Smooth muscle cell (in vitro differentiated cells): ENCODE measurements at regions not wholly inside any gene's neighbourhood (a gene's known extent, or its start where the extent isn't known, plus 50 kb on each side); places are given as distances from the start of the nearest gene placed in this dataset.

Source experiments
- DNase-seq: peaks from one replicate; lab custom pipeline; 2025; ENCODE audit not compliant: unreplicated experiment; lab: John Stamatoyannopoulos, UW
- H2AFZ ChIP-seq: fragments of 200-600 bp; sonication (generic); 2 replicates; pipeline ENCODE4 v1.6.0; 2016; ENCODE audit warnings: antibody characterized with exemption, low read depth, mild to moderate bottlenecking
- H3F3A ChIP-seq: fragments of 200-600 bp; sonication (generic); 2 replicates; pipeline ENCODE4 v1.6.0; 2017; ENCODE audit warnings: antibody characterized with exemption, low read depth
- H3K27ac ChIP-seq: fragments of 200-600 bp; sonication (generic); 2 replicates; pipeline ENCODE4 v1.5.1; 2016; ENCODE audit warnings: low read depth, mild to moderate bottlenecking
- H3K27me3 ChIP-seq: fragments of 200-600 bp; sonication (generic); 2 replicates; pipeline ENCODE4 v1.6.1; 2016; ENCODE audit warnings: low read depth, mild to moderate bottlenecking
- H3K36me3 ChIP-seq: fragments of 200-600 bp; sonication (generic); 2 replicates; pipeline ENCODE4 v1.5.1; 2016; ENCODE audit warnings: low read depth
- H3K4me1 ChIP-seq: fragments of 200-600 bp; sonication (generic); 2 replicates; pipeline ENCODE4 v1.5.1; 2016; ENCODE audit warnings: low read depth
- H3K4me2 ChIP-seq: fragments of 200-600 bp; sonication (generic); 2 replicates; pipeline ENCODE4 v1.6.0; 2016; ENCODE audit warnings: mild to moderate bottlenecking
- H3K4me3 ChIP-seq: fragments of 200-600 bp; sonication (generic); 2 replicates; pipeline ENCODE4 v1.5.1; 2016; ENCODE audit warnings: mild to moderate bottlenecking
- H3K79me2 ChIP-seq: fragments of 200-600 bp; sonication (generic); 2 replicates; pipeline ENCODE4 v1.6.0; 2016; ENCODE audit warnings: low read depth, mild to moderate bottlenecking
- H3K9ac ChIP-seq: fragments of 200-600 bp; sonication (generic); 2 replicates; pipeline ENCODE4 v1.6.0; 2016; ENCODE audit warnings: low read depth
- H3K9me3 ChIP-seq: fragments of 200-600 bp; sonication (generic); replicated peaks from 2 replicates; pipeline ENCODE4 v1.5.1; 2016; ENCODE audit warnings: low read depth
- H4K20me1 ChIP-seq: fragments of 200-600 bp; sonication (generic); 2 replicates; pipeline ENCODE4 v1.6.0; 2016; ENCODE audit warnings: low read depth
- CTCF ChIP-seq: fragments of 200-600 bp; sonication (generic); IDR thresholded peaks from 2 replicates; pipeline ENCODE4 v1.5.1; 2017; ENCODE audit warnings: borderline replicate concordance, mild to moderate bottlenecking, antibody characterized with exemption; ENCODE audit not compliant: insufficient read depth, poor library complexity, severe bottlenecking
- WGBS: methylation state at CpG from one replicate; pipeline ENCODE4 v1.1.7; 2016; ENCODE audit warnings: low lambda C conversion rate; 5-methylcytosine and 5-hydroxymethylcytosine counted together

GRCh38 chr1:166485620-166486019 lies 318.8 kb upstream of the FAM78B start:
- no peaks in the 10 kb centered on the region for H3K9me3 ChIP-seq
- no peak overlapping the region for H3K9ac ChIP-seq
- no peak overlapping the region for H3K4me2 ChIP-seq
- no peak overlapping the region for H3K4me3 ChIP-seq
- H3K4me1 ChIP-seq, result no peaks in the 10 kb centered on the region
- no peak for DNase-seq
- no peaks in the 10 kb centered on the region for H4K20me1 ChIP-seq
- H3K36me3 ChIP-seq, result no peaks in the 10 kb centered on the region
- no peak for TF ChIP-seq CTCF
- 95% methylated on average over 1 of the region's 1 CpG for WGBS
- H3F3A ChIP-seq, result no peaks in the 10 kb centered on the region
- H3K27me3 ChIP-seq, result no peaks in the 10 kb centered on the region
- H3K27ac ChIP-seq, result no peak overlapping the region
- no peak overlapping the region for H2AFZ ChIP-seq
- no peaks in the 10 kb centered on the region for H3K79me2 ChIP-seq

- Histone ChIP-seq H3K4me1 (no peaks in the 10 kb centered on the region), H3K27me3 (no peaks in the 10 kb centered on the region), H3K4me2 (no peak overlapping the region), H2AFZ (no peak overlapping the region), H3K36me3 (no peaks in the 10 kb centered on the region), H4K20me1 (no peaks in the 10 kb centered on the region), H3F3A (no peaks in the 10 kb centered on the region), H3K9ac (no peak overlapping the region), H3K9me3 (no peaks in the 10 kb centered on the region), H3K4me3 (no peak overlapping the region), H3K79me2 (no peaks in the 10 kb centered on the region), H3K27ac (no peak overlapping the region)
- WGBS, result 83% methylated on average over 2 of the region's 2 CpGs
- DNase-seq, result no peak
- TF ChIP-seq CTCF, result no peak
These were observed 321.5 kb upstream of the FAM78B start for GRCh38 chr1:166488327-166488726.

- Histone ChIP-seq H3K79me2 (no peaks in the 10 kb centered on the region), H3K9ac (no peak overlapping the region), H3F3A (no peaks in the 10 kb centered on the region), H3K27ac (no peak overlapping the region), H3K9me3 (no peaks in the 10 kb centered on the region), H2AFZ (no peak overlapping the region), H4K20me1 (no peaks in the 10 kb centered on the region), H3K27me3 (no peaks in the 10 kb centered on the region), H3K4me3 (no peak overlapping the region), H3K36me3 (no peaks in the 10 kb centered on the region), H3K4me2 (no peak overlapping the region), H3K4me1 (no peaks in the 10 kb centered on the region)
- no peak for DNase-seq
- 91% methylated on average over 2 of the region's 2 CpGs for WGBS
- no peak for TF ChIP-seq CTCF
These were observed 322.5 kb upstream of the FAM78B start for GRCh38 chr1:166489356-166489669.

- H3K27me3 ChIP-seq, result no peaks in the 10 kb centered on the region
- H3F3A ChIP-seq, result no peaks in the 10 kb centered on the region
- H2AFZ ChIP-seq, result no peak overlapping the region
- no peaks in the 10 kb centered on the region for H4K20me1 ChIP-seq
- WGBS, result 91% methylated on average over 17 of the region's 17 CpGs
- no peaks in the 10 kb centered on the region for H3K4me1 ChIP-seq
- no peaks in the 10 kb centered on the region for H3K36me3 ChIP-seq
- H3K9ac ChIP-seq, result no peak overlapping the region
- H3K4me3 ChIP-seq, result no peak overlapping the region
- DNase-seq, result no peak
- no peak overlapping the region for H3K4me2 ChIP-seq
- no peaks in the 10 kb centered on the region for H3K9me3 ChIP-seq
- TF ChIP-seq CTCF, result no peak
- no peak overlapping the region for H3K27ac ChIP-seq
- no peaks in the 10 kb centered on the region for H3K79me2 ChIP-seq
These were observed 323.1 kb upstream of the FAM78B start for GRCh38 chr1:166489670-166490436.
